GM23338 (cell line): ENCODE measurements at regions not wholly inside any gene's neighbourhood (a gene's known extent, or its start where the extent isn't known, plus 50 kb on each side); places are given as distances from the start of the nearest gene placed in this dataset.

Source experiments
- ATAC-seq: fragments of 200-7000 bp; cut with Tn5 transposase; 3 replicates; pipeline ENCODE4 v1.9.1; 2020
- DNase-seq: peaks from one replicate; pipeline ENCODE4 v3.0.0-alpha.2; 2015; ENCODE audit warnings: low spot score
- H2AFZ ChIP-seq: fragments of 200-600 bp; sonication (generic); 2 replicates; pipeline ENCODE4 v1.8.0; 2016; ENCODE audit warnings: antibody characterized with exemption, mild to moderate bottlenecking, moderate library complexity
- H3F3A ChIP-seq: fragments of 200-600 bp; sonication (generic); replicated peaks from 2 replicates; pipeline ENCODE4 v1.8.0; 2017; ENCODE audit warnings: antibody characterized with exemption, mixed run types, low read depth
- H3K27ac ChIP-seq: fragments of 200-600 bp; sonication (generic); 2 replicates; pipeline ENCODE4 v1.6.1; 2016; ENCODE audit warnings: low read depth
- H3K27me3 ChIP-seq: fragments of 200-600 bp; sonication (generic); 2 replicates; pipeline ENCODE4 v1.8.0; 2016; ENCODE audit warnings: mild to moderate bottlenecking, mixed run types, moderate library complexity; ENCODE audit not compliant: insufficient read depth
- H3K36me3 ChIP-seq: fragments of 200-600 bp; sonication (generic); 2 replicates; pipeline ENCODE4 v1.8.0; 2016; ENCODE audit warnings: mild to moderate bottlenecking; ENCODE audit not compliant: insufficient read depth
- H3K4me1 ChIP-seq: fragments of 200-600 bp; sonication (generic); 2 replicates; pipeline ENCODE4 v1.8.0; 2016; ENCODE audit warnings: mild to moderate bottlenecking, moderate library complexity; ENCODE audit not compliant: insufficient read depth
- H3K4me2 ChIP-seq: fragments of 200-600 bp; sonication (generic); 2 replicates; pipeline ENCODE4 v1.7.1; 2017; ENCODE audit warnings: mixed run types
- H3K4me3 ChIP-seq: fragments of 200-600 bp; sonication (generic); 2 replicates; pipeline ENCODE4 v1.6.1; 2016; ENCODE audit warnings: mixed run types
- H3K79me2 ChIP-seq: fragments of 200-600 bp; sonication (generic); replicated peaks from 2 replicates; pipeline ENCODE4 v1.8.0; 2017; ENCODE audit warnings: mild to moderate bottlenecking; ENCODE audit not compliant: insufficient read depth
- H3K9me2 ChIP-seq: fragments of 200-600 bp; sonication (generic); 2 replicates; pipeline ENCODE4 v1.8.0; 2017; ENCODE audit not compliant: insufficient read depth
- H4K20me1 ChIP-seq: fragments of 200-600 bp; sonication (generic); replicated peaks from 2 replicates; pipeline ENCODE4 v1.8.0; 2017; ENCODE audit warnings: mild to moderate bottlenecking; ENCODE audit not compliant: insufficient read depth
- H3K27ac Mint-ChIP-seq: 2 replicates; pipeline ENCODE4 v1.8.0; 2020; ENCODE audit warnings: inconsistent platforms, mild to moderate bottlenecking, moderate library complexity, mixed read lengths
- H3K27me3 Mint-ChIP-seq: 3 replicates; pipeline ENCODE4 v1.8.0; 2022; ENCODE audit warnings: low read depth, mild to moderate bottlenecking, moderate library complexity, mixed read lengths, inconsistent platforms; ENCODE audit not compliant: insufficient read depth, poor library complexity
- H3K36me3 Mint-ChIP-seq: 3 replicates; pipeline ENCODE4 v1.8.0; 2021; ENCODE audit warnings: low read depth, mild to moderate bottlenecking, inconsistent platforms, moderate library complexity, mixed read lengths
- H3K4me1 Mint-ChIP-seq: 3 replicates; pipeline ENCODE4 v1.8.0; 2020; ENCODE audit warnings: mild to moderate bottlenecking, inconsistent platforms, mixed read lengths
- H3K4me3 Mint-ChIP-seq: 3 replicates; pipeline ENCODE4 v1.8.0; 2021; ENCODE audit warnings: moderate library complexity, mild to moderate bottlenecking, inconsistent platforms, mixed read lengths
- H3K9me3 Mint-ChIP-seq: 3 replicates; pipeline ENCODE4 v1.8.0; 2020; ENCODE audit warnings: moderate library complexity, mild to moderate bottlenecking, inconsistent platforms, mixed read lengths
- CREB1 ChIP-seq: fragments of 250-450 bp; sonication (Bioruptor Pico); IDR thresholded peaks from 2 replicates; pipeline ENCODE4 v1.5.0; 2020; ENCODE audit warnings: low read depth, mild to moderate bottlenecking, moderate library complexity
- CTCF ChIP-seq, 2 experiments: fragments of 200-600 bp in 1 of 2; sonication (generic) in 1 of 2; conservative IDR thresholded peaks; 2 replicates each; pipeline versions ENCODE4 v1.5.1 to v1.6.1; 2016 to 2017; ENCODE audit warnings: antibody characterized with exemption in 2 of 2, low read depth in 2 of 2, mild to moderate bottlenecking in 2 of 2, moderate library complexity in 1 of 2
- ETS1 ChIP-seq: IDR thresholded peaks from 2 replicates; pipeline ENCODE4 v1.6.1; 2016; ENCODE audit warnings: antibody characterized with exemption
- EZH2 ChIP-seq: fragments of 200-600 bp; sonication (generic); IDR thresholded peaks from one replicate; pipeline ENCODE4 v1.8.0; 2017; ENCODE audit warnings: antibody characterized with exemption, mild to moderate bottlenecking, low read depth; ENCODE audit not compliant: unreplicated experiment
- EZH2phosphoT487 ChIP-seq: fragments of 200-600 bp; sonication (generic); IDR thresholded peaks from one replicate; pipeline ENCODE4 v1.8.1; 2018; ENCODE audit warnings: antibody characterized with exemption; ENCODE audit not compliant: unreplicated experiment
- JUNB ChIP-seq: IDR thresholded peaks from one replicate; pipeline ENCODE4 v1.6.1; 2016; ENCODE audit warnings: antibody characterized with exemption; ENCODE audit not compliant: unreplicated experiment
- NANOG ChIP-seq: IDR thresholded peaks from 2 replicates; pipeline ENCODE4 v1.6.1; 2016; ENCODE audit warnings: antibody characterized with exemption, borderline replicate concordance
- POLR2AphosphoS5 ChIP-seq: IDR thresholded peaks from 2 replicates; pipeline ENCODE4 v1.6.1; 2016; ENCODE audit warnings: antibody characterized with exemption, low read depth
- REST ChIP-seq: IDR thresholded peaks from one replicate; pipeline ENCODE4 v1.6.1; 2018; ENCODE audit warnings: antibody characterized with exemption; ENCODE audit not compliant: unreplicated experiment
- STAT1 ChIP-seq: IDR thresholded peaks from one replicate; pipeline ENCODE4 v1.6.1; 2016; ENCODE audit warnings: antibody characterized with exemption; ENCODE audit not compliant: unreplicated experiment
- ZNF114 ChIP-seq: fragments of 250-450 bp; sonication (Bioruptor Pico); IDR thresholded peaks from 2 replicates; pipeline ENCODE4 v1.5.0; 2020; ENCODE audit warnings: mild to moderate bottlenecking, moderate library complexity
- ZNF331 ChIP-seq: fragments of 250-450 bp; sonication (Bioruptor Pico); IDR thresholded peaks from 2 replicates; pipeline ENCODE4 v1.5.0; 2020; ENCODE audit warnings: low read depth, mild to moderate bottlenecking, moderate library complexity
- ZNF462 ChIP-seq: fragments of 250-450 bp; sonication (Bioruptor Pico); IDR thresholded peaks from 2 replicates; pipeline ENCODE4 v1.5.0; 2020; ENCODE audit warnings: mild to moderate bottlenecking, moderate library complexity

- Histone ChIP-seq H3K36me3 (no peaks in the 10 kb centered on the region), H3K4me3 (no peak overlapping the region), H4K20me1 (no peaks in the 10 kb centered on the region), H3K4me1 (no peaks in the 10 kb centered on the region), H3K27ac (no peak overlapping the region), H3K79me2 (no peaks in the 10 kb centered on the region), H3K4me2 (no peak overlapping the region), H2AFZ (no peak overlapping the region), H3F3A (no peaks in the 10 kb centered on the region), H3K27me3 (no peaks in the 10 kb centered on the region), H3K9me2 (no peaks in the 10 kb centered on the region)
- Mint-ChIP-seq H3K4me1 (no peaks in the 10 kb centered on the region), H3K27ac (no peak overlapping the region), H3K27me3 (no peaks in the 10 kb centered on the region), H3K9me3 (no peaks in the 10 kb centered on the region; the same call in 2 of the 3 replicates), H3K4me3 (no peak overlapping the region), H3K36me3 (no peaks in the 10 kb centered on the region)
- TF ChIP-seq NANOG, result no peak
- no peak for TF ChIP-seq ZNF462 (CRISPR knock-in tag)
- no peak for TF ChIP-seq POLR2AphosphoS5
- TF ChIP-seq ZNF114, result no peak
- no peak for TF ChIP-seq CREB1 (CRISPR knock-in tag)
- TF ChIP-seq ETS1, result no peak
- TF ChIP-seq REST, result no peak
- TF ChIP-seq ZNF331 (CRISPR knock-in tag), result no peak
- TF ChIP-seq EZH2phosphoT487, result no peak
- TF ChIP-seq STAT1, result no peak
- no peak for TF ChIP-seq JUNB
- no peak for TF ChIP-seq EZH2
- no peak for TF ChIP-seq CTCF (conservative IDR thresholded peaks at IDR 0.05; ENCODE audit: low read depth in 2 of 2)
- DNase-seq (no peak), ATAC-seq (no peak)
These were observed 345.8 kb upstream of the CASK start for GRCh38 chrX:42269186-42269585.
